ENCODE measurements at regions not wholly inside any gene's neighbourhood (a gene's known extent, or its start where the extent isn't known, plus 50 kb on each side); places are given as distances from the start of the nearest gene placed in this dataset.

DNA sequence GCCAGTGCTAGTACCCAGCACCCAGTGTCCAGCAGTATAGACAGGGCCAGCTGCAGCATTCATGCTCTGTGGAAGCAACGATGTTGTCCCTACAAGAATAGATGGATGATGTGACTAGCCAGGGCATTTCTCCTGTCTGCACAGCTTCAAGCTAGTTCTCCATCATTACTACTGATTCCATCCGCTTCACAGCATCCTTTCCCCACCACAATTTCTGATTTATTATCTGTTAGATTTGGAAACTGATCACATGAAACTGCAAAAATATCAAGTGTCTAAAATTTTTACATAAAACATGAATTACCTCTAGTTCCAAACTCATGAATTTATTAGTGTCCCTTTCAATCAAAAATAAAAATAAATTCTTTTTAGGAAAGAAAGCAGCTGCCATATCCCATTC, 138.9 kb upstream of the POU2AF2 start (continued):
- no peak for TF ChIP-seq YY1 (IDR thresholded peaks at IDR 0.05; ENCODE audit: extremely low read depth, insufficient replicate concordance, low read depth, low read length)
- no peak for TF ChIP-seq POLR2AphosphoS5 (IDR thresholded peaks at IDR 0.05; ENCODE audit: low read depth, low read length)

DNA sequence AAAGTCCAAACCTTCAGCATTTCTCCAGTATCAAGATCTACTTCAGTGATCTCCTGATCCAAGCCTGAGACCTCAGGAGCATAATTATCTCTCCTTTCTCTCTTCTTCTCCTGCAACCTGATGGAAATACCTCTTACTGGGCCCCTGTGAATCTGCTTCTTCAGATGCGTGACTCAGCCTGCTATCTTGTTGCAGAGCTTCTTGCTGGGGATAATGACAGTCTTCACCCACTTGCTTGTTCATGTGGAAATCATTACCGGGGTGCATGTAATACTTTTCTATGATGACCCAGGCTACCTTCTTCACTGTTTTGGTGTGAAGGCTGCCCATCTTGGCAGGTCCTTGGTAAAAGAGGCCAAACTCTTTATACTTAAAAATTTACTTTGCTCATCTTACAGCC, 140.0 kb upstream of the POU2AF2 start:
- Histone ChIP-seq H3K9me2 (ENCODE audit: insufficient read depth) (no peaks in the 10 kb centered on the region), H4K20me1 (ENCODE audit: insufficient read depth) (no peaks in the 10 kb centered on the region; the same call in 1 of the 2 replicates), H3K27me3 (ENCODE audit: insufficient read depth, low read length) (peaks cover 23% of the 10 kb centered on the region), H3K4me3 (replicated peaks in 1 of 2; ENCODE audit: low read depth in 1 of 2, low read length in 2 of 2) (no peak overlapping the region), H3K79me2 (ENCODE audit: insufficient read depth, low read length) (no peaks in the 10 kb centered on the region), H3K4me2 (ENCODE audit: low read length) (no peak overlapping the region), H3K9ac (ENCODE audit: low read length) (no peak overlapping the region), H3K9me3 (ENCODE audit: control insufficient read depth in 1 of 2, insufficient read depth in 1 of 2, low read depth in 1 of 2, low read length in 2 of 2) (no peaks in the 10 kb centered on the region), H3K36me3 (ENCODE audit: control insufficient read depth in 1 of 2, insufficient read depth in 2 of 2, low read length in 2 of 2) (no peaks in the 10 kb centered on the region), H2AFZ (ENCODE audit: low read depth, low read length, poor library complexity, severe bottlenecking) (no peak overlapping the region), H3K27ac (ENCODE audit: low read depth, low read length) (no peak overlapping the region), H3K4me1 (ENCODE audit: control insufficient read depth in 1 of 2, insufficient read depth in 2 of 2, low read length in 2 of 2) (no peaks in the 10 kb centered on the region)
- BruUV-seq (replicated peaks) = no TSS peak
- intact Hi-C loops (cut with micrococcal nuclease) = no loop called here
- POLR2A ChIA-PET = no interaction called here
- DNase-seq (ENCODE audit: low read depth, low spot score) (no peak), ATAC-seq (no peak)
- CTCF ChIA-PET = no interaction called here
- TF ChIP-seq EZH2 (IDR thresholded peaks at IDR 0.05) (no peak), POLR2A (IDR thresholded peaks at IDR 0.05; ENCODE audit: borderline replicate concordance, extremely low read depth, insufficient read depth, insufficient read length) (no peak), YY1 (IDR thresholded peaks at IDR 0.05; ENCODE audit: extremely low read depth, insufficient replicate concordance, low read depth, low read length) (no peak), SP1 (IDR thresholded peaks at IDR 0.05; ENCODE audit: low read depth) (no peak), SRF (IDR thresholded peaks at IDR 0.05; ENCODE audit: low read depth) (no peak), POLR2AphosphoS5 (IDR thresholded peaks at IDR 0.05; ENCODE audit: low read depth, low read length) (no peak), JUND (IDR thresholded peaks at IDR 0.05) (no peak), EGR1 (IDR thresholded peaks at IDR 0.05; ENCODE audit: low read depth) (no peak), CBX3 (IDR thresholded peaks at IDR 0.05; ENCODE audit: low read depth) (no peak), ZFX (IDR thresholded peaks at IDR 0.05) (no peak), TCF7L2 (IDR thresholded peaks at IDR 0.05; ENCODE audit: borderline replicate concordance, extremely low read depth, insufficient read depth, insufficient read length) (no peak), CEBPB (IDR thresholded peaks at IDR 0.05; ENCODE audit: low read depth) (no peak), FOSL1 (IDR thresholded peaks at IDR 0.05; ENCODE audit: low read depth) (no peak), ZNF274 (IDR thresholded peaks at IDR 0.05; ENCODE audit: low read depth, low read length) (no peak), RAD21 (IDR thresholded peaks at IDR 0.05; ENCODE audit: low read depth) (no peak)
- TF ChIP-seq, protein P1, sequence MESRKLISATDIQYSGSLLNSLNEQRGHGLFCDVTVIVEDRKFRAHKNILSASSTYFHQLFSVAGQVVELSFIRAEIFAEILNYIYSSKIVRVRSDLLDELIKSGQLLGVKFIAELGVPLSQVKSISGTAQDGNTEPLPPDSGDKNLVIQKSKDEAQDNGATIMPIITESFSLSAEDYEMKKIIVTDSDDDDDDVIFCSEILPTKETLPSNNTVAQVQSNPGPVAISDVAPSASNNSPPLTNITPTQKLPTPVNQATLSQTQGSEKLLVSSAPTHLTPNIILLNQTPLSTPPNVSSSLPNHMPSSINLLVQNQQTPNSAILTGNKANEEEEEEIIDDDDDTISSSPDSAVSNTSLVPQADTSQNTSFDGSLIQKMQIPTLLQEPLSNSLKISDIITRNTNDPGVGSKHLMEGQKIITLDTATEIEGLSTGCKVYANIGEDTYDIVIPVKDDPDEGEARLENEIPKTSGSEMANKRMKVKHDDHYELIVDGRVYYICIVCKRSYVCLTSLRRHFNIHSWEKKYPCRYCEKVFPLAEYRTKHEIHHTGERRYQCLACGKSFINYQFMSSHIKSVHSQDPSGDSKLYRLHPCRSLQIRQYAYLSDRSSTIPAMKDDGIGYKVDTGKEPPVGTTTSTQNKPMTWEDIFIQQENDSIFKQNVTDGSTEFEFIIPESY (IDR thresholded peaks at IDR 0.05; ENCODE audit: extremely low read depth, insufficient replicate concordance, low read length) = no peak
- TF ChIP-seq, protein P2, sequence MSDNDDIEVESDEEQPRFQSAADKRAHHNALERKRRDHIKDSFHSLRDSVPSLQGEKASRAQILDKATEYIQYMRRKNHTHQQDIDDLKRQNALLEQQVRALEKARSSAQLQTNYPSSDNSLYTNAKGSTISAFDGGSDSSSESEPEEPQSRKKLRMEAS (IDR thresholded peaks at IDR 0.05) = no peak
- TF ChIP-seq, protein P3, sequence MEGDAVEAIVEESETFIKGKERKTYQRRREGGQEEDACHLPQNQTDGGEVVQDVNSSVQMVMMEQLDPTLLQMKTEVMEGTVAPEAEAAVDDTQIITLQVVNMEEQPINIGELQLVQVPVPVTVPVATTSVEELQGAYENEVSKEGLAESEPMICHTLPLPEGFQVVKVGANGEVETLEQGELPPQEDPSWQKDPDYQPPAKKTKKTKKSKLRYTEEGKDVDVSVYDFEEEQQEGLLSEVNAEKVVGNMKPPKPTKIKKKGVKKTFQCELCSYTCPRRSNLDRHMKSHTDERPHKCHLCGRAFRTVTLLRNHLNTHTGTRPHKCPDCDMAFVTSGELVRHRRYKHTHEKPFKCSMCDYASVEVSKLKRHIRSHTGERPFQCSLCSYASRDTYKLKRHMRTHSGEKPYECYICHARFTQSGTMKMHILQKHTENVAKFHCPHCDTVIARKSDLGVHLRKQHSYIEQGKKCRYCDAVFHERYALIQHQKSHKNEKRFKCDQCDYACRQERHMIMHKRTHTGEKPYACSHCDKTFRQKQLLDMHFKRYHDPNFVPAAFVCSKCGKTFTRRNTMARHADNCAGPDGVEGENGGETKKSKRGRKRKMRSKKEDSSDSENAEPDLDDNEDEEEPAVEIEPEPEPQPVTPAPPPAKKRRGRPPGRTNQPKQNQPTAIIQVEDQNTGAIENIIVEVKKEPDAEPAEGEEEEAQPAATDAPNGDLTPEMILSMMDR (IDR thresholded peaks at IDR 0.05 in 2 of 3, conservative IDR thresholded peaks at IDR 0.05 in 1 of 3; ENCODE audit: borderline replicate concordance in 1 of 3, insufficient read depth in 1 of 3, low read depth in 2 of 3, low read length in 2 of 3) = no peak
- TF ChIP-seq, protein P4, sequence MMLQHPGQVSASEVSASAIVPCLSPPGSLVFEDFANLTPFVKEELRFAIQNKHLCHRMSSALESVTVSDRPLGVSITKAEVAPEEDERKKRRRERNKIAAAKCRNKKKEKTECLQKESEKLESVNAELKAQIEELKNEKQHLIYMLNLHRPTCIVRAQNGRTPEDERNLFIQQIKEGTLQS (IDR thresholded peaks at IDR 0.05) = no peak
- TF ChIP-seq, protein P5, sequence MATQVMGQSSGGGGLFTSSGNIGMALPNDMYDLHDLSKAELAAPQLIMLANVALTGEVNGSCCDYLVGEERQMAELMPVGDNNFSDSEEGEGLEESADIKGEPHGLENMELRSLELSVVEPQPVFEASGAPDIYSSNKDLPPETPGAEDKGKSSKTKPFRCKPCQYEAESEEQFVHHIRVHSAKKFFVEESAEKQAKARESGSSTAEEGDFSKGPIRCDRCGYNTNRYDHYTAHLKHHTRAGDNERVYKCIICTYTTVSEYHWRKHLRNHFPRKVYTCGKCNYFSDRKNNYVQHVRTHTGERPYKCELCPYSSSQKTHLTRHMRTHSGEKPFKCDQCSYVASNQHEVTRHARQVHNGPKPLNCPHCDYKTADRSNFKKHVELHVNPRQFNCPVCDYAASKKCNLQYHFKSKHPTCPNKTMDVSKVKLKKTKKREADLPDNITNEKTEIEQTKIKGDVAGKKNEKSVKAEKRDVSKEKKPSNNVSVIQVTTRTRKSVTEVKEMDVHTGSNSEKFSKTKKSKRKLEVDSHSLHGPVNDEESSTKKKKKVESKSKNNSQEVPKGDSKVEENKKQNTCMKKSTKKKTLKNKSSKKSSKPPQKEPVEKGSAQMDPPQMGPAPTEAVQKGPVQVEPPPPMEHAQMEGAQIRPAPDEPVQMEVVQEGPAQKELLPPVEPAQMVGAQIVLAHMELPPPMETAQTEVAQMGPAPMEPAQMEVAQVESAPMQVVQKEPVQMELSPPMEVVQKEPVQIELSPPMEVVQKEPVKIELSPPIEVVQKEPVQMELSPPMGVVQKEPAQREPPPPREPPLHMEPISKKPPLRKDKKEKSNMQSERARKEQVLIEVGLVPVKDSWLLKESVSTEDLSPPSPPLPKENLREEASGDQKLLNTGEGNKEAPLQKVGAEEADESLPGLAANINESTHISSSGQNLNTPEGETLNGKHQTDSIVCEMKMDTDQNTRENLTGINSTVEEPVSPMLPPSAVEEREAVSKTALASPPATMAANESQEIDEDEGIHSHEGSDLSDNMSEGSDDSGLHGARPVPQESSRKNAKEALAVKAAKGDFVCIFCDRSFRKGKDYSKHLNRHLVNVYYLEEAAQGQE (IDR thresholded peaks at IDR 0.05; ENCODE audit: low read depth) = no peak
- RAD21 ChIA-PET (ENCODE audit: low non-redundant PET in 1 of 2, low total read pairs in 2 of 2, uncharacterized antibody in 2 of 2, unreplicated experiment in 2 of 2) = no interaction called here
